ENCODE measurements at regions not wholly inside any gene's neighbourhood (a gene's known extent, or its start where the extent isn't known, plus 50 kb on each side); places are given as distances from the start of the nearest gene placed in this dataset.

DNA sequence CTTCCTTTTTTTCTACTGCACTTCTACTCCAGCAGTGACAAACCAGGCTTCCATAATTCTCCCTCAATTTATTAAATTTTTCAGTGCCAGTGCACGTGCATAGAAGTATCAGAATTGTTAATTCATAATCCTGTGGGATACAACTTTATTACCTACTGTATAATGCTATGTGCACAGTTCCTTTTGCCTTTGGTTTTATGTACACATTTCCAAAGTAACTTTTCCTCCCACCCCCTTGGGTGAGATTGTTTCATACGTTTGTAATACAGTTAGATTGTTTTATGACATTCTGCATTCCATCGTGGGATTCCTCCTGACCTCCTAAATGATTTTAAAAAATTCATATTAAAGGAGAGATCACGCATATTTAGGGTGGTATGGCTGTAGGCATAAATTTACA, 128.1 kb downstream of the TTC6 start:
- Histone ChIP-seq H3K27ac (ENCODE audit: low read length) (no peak overlapping the region), H3K36me3 (ENCODE audit: control insufficient read depth, insufficient read depth, low read length) (no peaks in the 10 kb centered on the region), H3K9me3 (ENCODE audit: control insufficient read depth, insufficient read depth, low read depth, low read length) (no peaks in the 10 kb centered on the region), H3K4me3 (ENCODE audit: low read depth in 2 of 2, low read length in 2 of 2) (no peak overlapping the region), H3K4me1 (ENCODE audit: control insufficient read depth, insufficient read depth, low read length) (no peaks in the 10 kb centered on the region), H3K27me3 (ENCODE audit: control insufficient read depth, insufficient read depth, low read length) (no peaks in the 10 kb centered on the region)
- no peak for TF ChIP-seq CTCF (IDR thresholded peaks at IDR 0.05)
- no peak for DNase-seq (ENCODE audit: low read depth, low spot score)
- ChIA-PET CTCF (no interaction called here), POLR2A (no interaction called here)
- no TSS peak for BruUV-seq (replicated peaks)
- intact Hi-C loops (cut with micrococcal nuclease; ENCODE audit: unreplicated experiment) (no loop called here), in situ Hi-C loops (cut with HindIII; ENCODE audit: low pct_unique_long_range_greater_than_20kb, low sequenced_read_pairs) (no loop called here)
- no peak for ATAC-seq

GRCh38 chr14:37726708-37727107, 131.3 kb downstream of the TTC6 start:
- ChIA-PET CTCF (no interaction called here), POLR2A (no interaction called here)
- DNase-seq (ENCODE audit: low read depth, low spot score) (no peak), ATAC-seq (no peak)
- Histone ChIP-seq H3K36me3 (ENCODE audit: control insufficient read depth, insufficient read depth, low read length) (no peaks in the 10 kb centered on the region), H3K4me1 (ENCODE audit: control insufficient read depth, insufficient read depth, low read length) (no peaks in the 10 kb centered on the region), H3K27me3 (ENCODE audit: control insufficient read depth, insufficient read depth, low read length) (no peaks in the 10 kb centered on the region), H3K27ac (ENCODE audit: low read length) (no peak overlapping the region), H3K9me3 (ENCODE audit: control insufficient read depth, insufficient read depth, low read depth, low read length) (no peaks in the 10 kb centered on the region), H3K4me3 (ENCODE audit: low read depth in 2 of 2, low read length in 2 of 2) (no peak overlapping the region)
- TF ChIP-seq, protein P1, sequence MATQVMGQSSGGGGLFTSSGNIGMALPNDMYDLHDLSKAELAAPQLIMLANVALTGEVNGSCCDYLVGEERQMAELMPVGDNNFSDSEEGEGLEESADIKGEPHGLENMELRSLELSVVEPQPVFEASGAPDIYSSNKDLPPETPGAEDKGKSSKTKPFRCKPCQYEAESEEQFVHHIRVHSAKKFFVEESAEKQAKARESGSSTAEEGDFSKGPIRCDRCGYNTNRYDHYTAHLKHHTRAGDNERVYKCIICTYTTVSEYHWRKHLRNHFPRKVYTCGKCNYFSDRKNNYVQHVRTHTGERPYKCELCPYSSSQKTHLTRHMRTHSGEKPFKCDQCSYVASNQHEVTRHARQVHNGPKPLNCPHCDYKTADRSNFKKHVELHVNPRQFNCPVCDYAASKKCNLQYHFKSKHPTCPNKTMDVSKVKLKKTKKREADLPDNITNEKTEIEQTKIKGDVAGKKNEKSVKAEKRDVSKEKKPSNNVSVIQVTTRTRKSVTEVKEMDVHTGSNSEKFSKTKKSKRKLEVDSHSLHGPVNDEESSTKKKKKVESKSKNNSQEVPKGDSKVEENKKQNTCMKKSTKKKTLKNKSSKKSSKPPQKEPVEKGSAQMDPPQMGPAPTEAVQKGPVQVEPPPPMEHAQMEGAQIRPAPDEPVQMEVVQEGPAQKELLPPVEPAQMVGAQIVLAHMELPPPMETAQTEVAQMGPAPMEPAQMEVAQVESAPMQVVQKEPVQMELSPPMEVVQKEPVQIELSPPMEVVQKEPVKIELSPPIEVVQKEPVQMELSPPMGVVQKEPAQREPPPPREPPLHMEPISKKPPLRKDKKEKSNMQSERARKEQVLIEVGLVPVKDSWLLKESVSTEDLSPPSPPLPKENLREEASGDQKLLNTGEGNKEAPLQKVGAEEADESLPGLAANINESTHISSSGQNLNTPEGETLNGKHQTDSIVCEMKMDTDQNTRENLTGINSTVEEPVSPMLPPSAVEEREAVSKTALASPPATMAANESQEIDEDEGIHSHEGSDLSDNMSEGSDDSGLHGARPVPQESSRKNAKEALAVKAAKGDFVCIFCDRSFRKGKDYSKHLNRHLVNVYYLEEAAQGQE (IDR thresholded peaks at IDR 0.05; ENCODE audit: insufficient read depth in 1 of 2, low read depth in 2 of 2, low read length in 1 of 2), result no peak
- no peak for TF ChIP-seq CTCF (IDR thresholded peaks at IDR 0.05)
- TF ChIP-seq SIN3A (IDR thresholded peaks at IDR 0.05; ENCODE audit: borderline replicate concordance, insufficient read depth, low read depth, low read length), result no peak
- TF ChIP-seq TCF7L2 (IDR thresholded peaks at IDR 0.05; ENCODE audit: low read depth, low read length), result no peak
- no peak for TF ChIP-seq POLR2AphosphoS5 (IDR thresholded peaks at IDR 0.05; ENCODE audit: low read depth, low read length)
- intact Hi-C loops (cut with micrococcal nuclease; ENCODE audit: unreplicated experiment) (no loop called here), in situ Hi-C loops (cut with HindIII; ENCODE audit: low pct_unique_long_range_greater_than_20kb, low sequenced_read_pairs) (no loop called here)
- no TSS peak for BruUV-seq (replicated peaks)

- ChIA-PET CTCF (no interaction called here), POLR2A (no interaction called here)
- H3K4me3 ChIP-seq (ENCODE audit: low read depth in 2 of 2, low read length in 2 of 2), result no peak overlapping the region
- no peak for DNase-seq (ENCODE audit: low read depth, low spot score)
- in situ Hi-C loops (cut with HindIII; ENCODE audit: low pct_unique_long_range_greater_than_20kb, low sequenced_read_pairs), result no loop called here
- intact Hi-C loops (cut with micrococcal nuclease; ENCODE audit: unreplicated experiment), result no loop called here
- H3K9me3 ChIP-seq (ENCODE audit: control insufficient read depth, insufficient read depth, low read depth, low read length), result no peaks in the 10 kb centered on the region
- H3K27me3 ChIP-seq (ENCODE audit: control insufficient read depth, insufficient read depth, low read length), result no peaks in the 10 kb centered on the region
- no peak overlapping the region for H3K27ac ChIP-seq (ENCODE audit: low read length)
- H3K36me3 ChIP-seq (ENCODE audit: control insufficient read depth, insufficient read depth, low read length), result no peaks in the 10 kb centered on the region
- no peaks in the 10 kb centered on the region for H3K4me1 ChIP-seq (ENCODE audit: control insufficient read depth, insufficient read depth, low read length)
- no TSS peak for BruUV-seq (replicated peaks)
- no peak for ATAC-seq
- TF ChIP-seq, protein P1 (IDR thresholded peaks at IDR 0.05; ENCODE audit: insufficient read depth in 1 of 2, low read depth in 2 of 2, low read length in 1 of 2), result no peak
- TF ChIP-seq TCF7L2 (IDR thresholded peaks at IDR 0.05; ENCODE audit: low read depth, low read length), result no peak
- TF ChIP-seq CTCF (IDR thresholded peaks at IDR 0.05), result no peak
- no peak for TF ChIP-seq POLR2AphosphoS5 (IDR thresholded peaks at IDR 0.05; ENCODE audit: low read depth, low read length)
- TF ChIP-seq SIN3A (IDR thresholded peaks at IDR 0.05; ENCODE audit: borderline replicate concordance, insufficient read depth, low read depth, low read length), result no peak
Measured at GRCh38 chr14:37729218-37729617, 133.8 kb downstream of the TTC6 start.
